SK-N-SH (cell line): ENCODE measurements at regions not wholly inside any gene's neighbourhood (a gene's known extent, or its start where the extent isn't known, plus 50 kb on each side); places are given as distances from the start of the nearest gene placed in this dataset.

Experiments
- CTCF ChIA-PET: fragments of 300-600, 350-600 bp; formaldehyde crosslinking; extraction: SDS; loops from one replicate; lab custom pipeline; 2021; lab: Yijun Ruan, JAX
- POLR2A ChIA-PET: fragments of 350-600 bp; sonication (Branson Sonifier 250); formaldehyde crosslinking; extraction: SDS; loops from one replicate; lab custom pipeline; 2020; ENCODE audit warnings: antibody characterized with exemption, inconsistent platforms; lab: Yijun Ruan, JAX
- DNase-seq: peaks from one replicate; pipeline ENCODE4 v3.0.0; 2012
- H2AFZ ChIP-seq: fragments of 200-600 bp; sonication (generic); 2 replicates; pipeline ENCODE4 v1.8.1; 2016; ENCODE audit warnings: antibody characterized with exemption, mild to moderate bottlenecking, low read depth
- H3F3A ChIP-seq: fragments of 200-600 bp; sonication (generic); replicated peaks from 2 replicates; pipeline ENCODE3; 2016; ENCODE audit warnings: antibody characterized with exemption, mild to moderate bottlenecking; ENCODE audit not compliant: insufficient read depth
- H3K27ac ChIP-seq, 2 experiments: fragments of 200-500 bp in 1 of 2; fragments of 200-600 bp in 1 of 2; sonication (Bioruptor generic) in 1 of 2; sonication (generic), shearing (Covaris generic) in 1 of 2; 2 replicates each; pipeline versions ENCODE4 v1.5.1 to v1.6.1; 2014 to 2016; ENCODE audit warnings: low read depth in 2 of 2, inconsistent platforms in 1 of 2, low read length in 1 of 2, mild to moderate bottlenecking in 1 of 2, mixed read lengths in 1 of 2
- H3K27me3 ChIP-seq: fragments of 200-600 bp; sonication (generic), shearing (Covaris generic); 2 replicates; pipeline ENCODE4 v1.6.1; 2016; ENCODE audit warnings: mixed run types; ENCODE audit not compliant: insufficient read depth
- H3K36me3 ChIP-seq, 2 experiments: fragments of 200-500 bp in 1 of 2; fragments of 200-600 bp in 1 of 2; sonication (Bioruptor generic) in 1 of 2; sonication (generic) in 1 of 2; replicated peaks in 1 of 2; 2 replicates each; pipeline versions ENCODE3 to v1.5.1; 2014 to 2016; ENCODE audit warnings: low read length in 1 of 2, mild to moderate bottlenecking in 1 of 2; ENCODE audit not compliant: insufficient read depth in 2 of 2, control insufficient read depth in 1 of 2
- H3K4me1 ChIP-seq, 2 experiments: fragments of 200-500 bp in 1 of 2; fragments of 200-600 bp in 1 of 2; sonication (Bioruptor generic) in 1 of 2; sonication (generic), shearing (Covaris generic) in 1 of 2; 2 replicates each; pipeline versions ENCODE4 v1.5.1 to v1.6.1; 2014 to 2016; ENCODE audit warnings: low read depth in 1 of 2, low read length in 1 of 2, mixed run types in 1 of 2; ENCODE audit not compliant: insufficient read depth in 2 of 2, control insufficient read depth in 1 of 2
- H3K4me2 ChIP-seq: fragments of 200-600 bp; sonication (generic), shearing (Covaris generic); 2 replicates; pipeline ENCODE4 v1.6.1; 2017; ENCODE audit warnings: mixed run types
- H3K4me3 ChIP-seq, 2 experiments: fragments of 200-500 bp in 1 of 2; fragments of 200-600 bp in 1 of 2; sonication (Bioruptor generic) in 1 of 2; sonication (generic), shearing (Covaris generic) in 1 of 2; 2 replicates each; pipeline versions ENCODE4 v1.5.1 to v1.8.1; 2014 to 2016; ENCODE audit warnings: low read depth in 2 of 2, inconsistent platforms in 1 of 2, low read length in 1 of 2, mild to moderate bottlenecking in 1 of 2, mixed read lengths in 1 of 2, moderate library complexity in 1 of 2
- H3K79me2 ChIP-seq: fragments of 200-600 bp; sonication (generic); 2 replicates; pipeline ENCODE4 v1.8.1; 2017; ENCODE audit warnings: mild to moderate bottlenecking; ENCODE audit not compliant: insufficient read depth
- H3K9ac ChIP-seq: fragments of 200-600 bp; sonication (generic); 2 replicates; pipeline ENCODE4 v1.6.1; 2017; ENCODE audit warnings: mixed run types
- H3K9me2 ChIP-seq: fragments of 200-600 bp; sonication (generic); 2 replicates; pipeline ENCODE4 v1.6.1; 2017; ENCODE audit warnings: mixed run types
- H3K9me3 ChIP-seq: fragments of 200-600 bp; sonication (generic); 2 replicates; pipeline ENCODE4 v1.6.1; 2017; ENCODE audit warnings: mixed run types, mild to moderate bottlenecking, moderate library complexity
- H4K20me1 ChIP-seq: fragments of 200-600 bp; sonication (generic); 2 replicates; pipeline ENCODE4 v1.6.1; 2017; ENCODE audit warnings: mild to moderate bottlenecking, mixed run types; ENCODE audit not compliant: insufficient read depth
- CHD2 ChIP-seq: fragments of 150-350 bp; IDR thresholded peaks from 2 replicates; pipeline ENCODE4 v1.6.1; 2018; ENCODE audit warnings: low read length; ENCODE audit not compliant: partially characterized antibody
- ELF1 ChIP-seq: IDR thresholded peaks from 2 replicates; pipeline ENCODE4 v1.4.0; 2012
- FOSL2 ChIP-seq: IDR thresholded peaks from 2 replicates; pipeline ENCODE4 v1.4.0; 2012; ENCODE audit warnings: low read depth, mild to moderate bottlenecking, moderate library complexity, borderline replicate concordance
- GABPA ChIP-seq: IDR thresholded peaks from 2 replicates; pipeline ENCODE4 v1.4.0; 2012; ENCODE audit warnings: low read depth, mild to moderate bottlenecking
- JUND ChIP-seq: IDR thresholded peaks from 2 replicates; pipeline ENCODE4 v1.4.0; 2012
- MXI1 ChIP-seq: IDR thresholded peaks from 2 replicates; pipeline ENCODE4 v1.6.1; 2012; ENCODE audit warnings: mild to moderate bottlenecking, low read depth, low read length, improper control_type of control experiment
- POLR2AphosphoS5 ChIP-seq: IDR thresholded peaks from 2 replicates; pipeline ENCODE4 v1.6.1; 2012; ENCODE audit warnings: low read depth, low read length
- RAD21 ChIP-seq: IDR thresholded peaks from 2 replicates; pipeline ENCODE4 v1.6.1; 2012; ENCODE audit warnings: mild to moderate bottlenecking, low read length
- RCOR1 ChIP-seq: fragments of 150-350 bp; IDR thresholded peaks from 2 replicates; pipeline ENCODE4 v1.6.1; 2017; ENCODE audit warnings: antibody characterized with exemption, low read length
- RXRA ChIP-seq: IDR thresholded peaks from 2 replicates; pipeline ENCODE4 v1.4.0; 2012; ENCODE audit warnings: low read depth, mild to moderate bottlenecking, borderline replicate concordance
- SMC3 ChIP-seq: IDR thresholded peaks from 2 replicates; pipeline ENCODE4 v1.6.1; 2012; ENCODE audit warnings: low read depth, low read length, improper control_type of control experiment
- TCF12 ChIP-seq: IDR thresholded peaks from 2 replicates; pipeline ENCODE4 v1.4.0; 2012
- whole genome bisulfite sequencing: methylation state at CpG from one replicate; pipeline ENCODE4 v1.1.6; 2017; ENCODE audit warnings: low lambda C conversion rate; 5-methylcytosine and 5-hydroxymethylcytosine counted together
- TF ChIP-seq, protein P1 (sequence below): fragments of 150-350 bp; IDR thresholded peaks from 2 replicates; pipeline ENCODE4 v1.6.1; 2017; ENCODE audit warnings: antibody characterized with exemption, low read length, low read depth, borderline replicate concordance
- TF ChIP-seq, protein P2 (sequence below): IDR thresholded peaks from 2 replicates; pipeline ENCODE4 v1.4.0; 2012; ENCODE audit warnings: low read depth
- TF ChIP-seq, protein P3 (sequence below): IDR thresholded peaks from 2 replicates; pipeline ENCODE4 v1.6.1; 2012; ENCODE audit warnings: mild to moderate bottlenecking, low read depth, low read length, moderate library complexity
- TF ChIP-seq, protein P4 (sequence below): fragments of 200-600 bp; sonication (generic); IDR thresholded peaks from 2 replicates; pipeline ENCODE4 v1.6.1; 2017; ENCODE audit warnings: antibody characterized with exemption, mild to moderate bottlenecking, moderate library complexity
- TF ChIP-seq, protein P5 (sequence below): IDR thresholded peaks from 2 replicates; pipeline ENCODE4 v1.4.0; 2012; ENCODE audit warnings: low read depth, borderline replicate concordance

GRCh38 chr4:73345399-73345975 is 58.6 kb upstream of the ALB start:
- H3K4me2 ChIP-seq, result no peak overlapping the region
- 3% methylated on average over 4 of the region's 4 CpGs for WGBS
- H3K9me3 ChIP-seq, result no peaks in the 10 kb centered on the region
- no peaks in the 10 kb centered on the region for H3F3A ChIP-seq
- H3K9me2 ChIP-seq, result no peaks in the 10 kb centered on the region
- H4K20me1 ChIP-seq, result no peaks in the 10 kb centered on the region
- CTCF ChIA-PET, result interaction anchor here (0.7 kb wide), 1 partner anchor 97 kb away, joined by 4 read pairs; no protein-coding TSS in a partner anchor
- peaks cover 7% of the 10 kb centered on the region; the same call in 1 of the 2 replicates for H3K27me3 ChIP-seq
- no peak overlapping the region for H2AFZ ChIP-seq
- no peaks in the 10 kb centered on the region for H3K36me3 ChIP-seq
- H3K4me1 ChIP-seq, result no peaks in the 10 kb centered on the region
- POLR2A ChIA-PET, result no interaction called here
- TF ChIP-seq RXRA (no peak), JUND (no peak), MXI1 (no peak), FOSL2 (no peak), SMC3 (no peak), RAD21 (no peak), ELF1 (no peak), RCOR1 (no peak), POLR2AphosphoS5 (no peak), CHD2 (no peak), GABPA (no peak), TCF12 (no peak)
- TF ChIP-seq, protein P1, sequence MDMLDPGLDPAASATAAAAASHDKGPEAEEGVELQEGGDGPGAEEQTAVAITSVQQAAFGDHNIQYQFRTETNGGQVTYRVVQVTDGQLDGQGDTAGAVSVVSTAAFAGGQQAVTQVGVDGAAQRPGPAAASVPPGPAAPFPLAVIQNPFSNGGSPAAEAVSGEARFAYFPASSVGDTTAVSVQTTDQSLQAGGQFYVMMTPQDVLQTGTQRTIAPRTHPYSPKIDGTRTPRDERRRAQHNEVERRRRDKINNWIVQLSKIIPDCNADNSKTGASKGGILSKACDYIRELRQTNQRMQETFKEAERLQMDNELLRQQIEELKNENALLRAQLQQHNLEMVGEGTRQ, result no peak
- TF ChIP-seq, protein P2, sequence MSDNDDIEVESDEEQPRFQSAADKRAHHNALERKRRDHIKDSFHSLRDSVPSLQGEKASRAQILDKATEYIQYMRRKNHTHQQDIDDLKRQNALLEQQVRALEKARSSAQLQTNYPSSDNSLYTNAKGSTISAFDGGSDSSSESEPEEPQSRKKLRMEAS, result no peak
- TF ChIP-seq, protein P3, sequence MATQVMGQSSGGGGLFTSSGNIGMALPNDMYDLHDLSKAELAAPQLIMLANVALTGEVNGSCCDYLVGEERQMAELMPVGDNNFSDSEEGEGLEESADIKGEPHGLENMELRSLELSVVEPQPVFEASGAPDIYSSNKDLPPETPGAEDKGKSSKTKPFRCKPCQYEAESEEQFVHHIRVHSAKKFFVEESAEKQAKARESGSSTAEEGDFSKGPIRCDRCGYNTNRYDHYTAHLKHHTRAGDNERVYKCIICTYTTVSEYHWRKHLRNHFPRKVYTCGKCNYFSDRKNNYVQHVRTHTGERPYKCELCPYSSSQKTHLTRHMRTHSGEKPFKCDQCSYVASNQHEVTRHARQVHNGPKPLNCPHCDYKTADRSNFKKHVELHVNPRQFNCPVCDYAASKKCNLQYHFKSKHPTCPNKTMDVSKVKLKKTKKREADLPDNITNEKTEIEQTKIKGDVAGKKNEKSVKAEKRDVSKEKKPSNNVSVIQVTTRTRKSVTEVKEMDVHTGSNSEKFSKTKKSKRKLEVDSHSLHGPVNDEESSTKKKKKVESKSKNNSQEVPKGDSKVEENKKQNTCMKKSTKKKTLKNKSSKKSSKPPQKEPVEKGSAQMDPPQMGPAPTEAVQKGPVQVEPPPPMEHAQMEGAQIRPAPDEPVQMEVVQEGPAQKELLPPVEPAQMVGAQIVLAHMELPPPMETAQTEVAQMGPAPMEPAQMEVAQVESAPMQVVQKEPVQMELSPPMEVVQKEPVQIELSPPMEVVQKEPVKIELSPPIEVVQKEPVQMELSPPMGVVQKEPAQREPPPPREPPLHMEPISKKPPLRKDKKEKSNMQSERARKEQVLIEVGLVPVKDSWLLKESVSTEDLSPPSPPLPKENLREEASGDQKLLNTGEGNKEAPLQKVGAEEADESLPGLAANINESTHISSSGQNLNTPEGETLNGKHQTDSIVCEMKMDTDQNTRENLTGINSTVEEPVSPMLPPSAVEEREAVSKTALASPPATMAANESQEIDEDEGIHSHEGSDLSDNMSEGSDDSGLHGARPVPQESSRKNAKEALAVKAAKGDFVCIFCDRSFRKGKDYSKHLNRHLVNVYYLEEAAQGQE, result no peak
- TF ChIP-seq, protein P4, sequence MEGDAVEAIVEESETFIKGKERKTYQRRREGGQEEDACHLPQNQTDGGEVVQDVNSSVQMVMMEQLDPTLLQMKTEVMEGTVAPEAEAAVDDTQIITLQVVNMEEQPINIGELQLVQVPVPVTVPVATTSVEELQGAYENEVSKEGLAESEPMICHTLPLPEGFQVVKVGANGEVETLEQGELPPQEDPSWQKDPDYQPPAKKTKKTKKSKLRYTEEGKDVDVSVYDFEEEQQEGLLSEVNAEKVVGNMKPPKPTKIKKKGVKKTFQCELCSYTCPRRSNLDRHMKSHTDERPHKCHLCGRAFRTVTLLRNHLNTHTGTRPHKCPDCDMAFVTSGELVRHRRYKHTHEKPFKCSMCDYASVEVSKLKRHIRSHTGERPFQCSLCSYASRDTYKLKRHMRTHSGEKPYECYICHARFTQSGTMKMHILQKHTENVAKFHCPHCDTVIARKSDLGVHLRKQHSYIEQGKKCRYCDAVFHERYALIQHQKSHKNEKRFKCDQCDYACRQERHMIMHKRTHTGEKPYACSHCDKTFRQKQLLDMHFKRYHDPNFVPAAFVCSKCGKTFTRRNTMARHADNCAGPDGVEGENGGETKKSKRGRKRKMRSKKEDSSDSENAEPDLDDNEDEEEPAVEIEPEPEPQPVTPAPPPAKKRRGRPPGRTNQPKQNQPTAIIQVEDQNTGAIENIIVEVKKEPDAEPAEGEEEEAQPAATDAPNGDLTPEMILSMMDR, result no peak
- TF ChIP-seq, protein P5, sequence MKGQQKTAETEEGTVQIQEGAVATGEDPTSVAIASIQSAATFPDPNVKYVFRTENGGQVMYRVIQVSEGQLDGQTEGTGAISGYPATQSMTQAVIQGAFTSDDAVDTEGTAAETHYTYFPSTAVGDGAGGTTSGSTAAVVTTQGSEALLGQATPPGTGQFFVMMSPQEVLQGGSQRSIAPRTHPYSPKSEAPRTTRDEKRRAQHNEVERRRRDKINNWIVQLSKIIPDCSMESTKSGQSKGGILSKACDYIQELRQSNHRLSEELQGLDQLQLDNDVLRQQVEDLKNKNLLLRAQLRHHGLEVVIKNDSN, result no peak
- DNase-seq, result no peak
- H3K79me2 ChIP-seq, result no peaks in the 10 kb centered on the region
- H3K27ac ChIP-seq, result no peak overlapping the region
- H3K9ac ChIP-seq, result no peak overlapping the region
- H3K4me3 ChIP-seq, result no peak overlapping the region
